ENCODE measurements at regions not wholly inside any gene's neighbourhood (a gene's known extent, or its start where the extent isn't known, plus 50 kb on each side); places are given as distances from the start of the nearest gene placed in this dataset.

GRCh38 chr13:39971526-39971925, 316.1 kb downstream of the COG6 start:
- Histone ChIP-seq H4K20me1 (ENCODE audit: insufficient read depth, poor library complexity, severe bottlenecking) (no peaks in the 10 kb centered on the region), H3K79me2 (no peaks in the 10 kb centered on the region), H3K9me3 (ENCODE audit: low read depth) (no peaks in the 10 kb centered on the region), H3K27ac (no peak overlapping the region), H3K4me2 (no peak overlapping the region), H3K4me1 (ENCODE audit: insufficient read depth) (no peaks in the 10 kb centered on the region), H3K36me3 (replicated peaks; ENCODE audit: insufficient read depth, low read depth) (no peaks in the 10 kb centered on the region), H3K27me3 (no peaks in the 10 kb centered on the region), H2AFZ (no peak overlapping the region), H3K4me3 (no peak overlapping the region), H3K9me2 (replicated peaks; ENCODE audit: insufficient read depth) (no peaks in the 10 kb centered on the region)
- DNase-seq (ENCODE audit: low spot score), result no peak
- WGBS (ENCODE audit: low lambda C conversion rate, missing lambda C conversion rate), result 80% methylated on average over 3 of the region's 3 CpGs
- TF ChIP-seq, protein P1, sequence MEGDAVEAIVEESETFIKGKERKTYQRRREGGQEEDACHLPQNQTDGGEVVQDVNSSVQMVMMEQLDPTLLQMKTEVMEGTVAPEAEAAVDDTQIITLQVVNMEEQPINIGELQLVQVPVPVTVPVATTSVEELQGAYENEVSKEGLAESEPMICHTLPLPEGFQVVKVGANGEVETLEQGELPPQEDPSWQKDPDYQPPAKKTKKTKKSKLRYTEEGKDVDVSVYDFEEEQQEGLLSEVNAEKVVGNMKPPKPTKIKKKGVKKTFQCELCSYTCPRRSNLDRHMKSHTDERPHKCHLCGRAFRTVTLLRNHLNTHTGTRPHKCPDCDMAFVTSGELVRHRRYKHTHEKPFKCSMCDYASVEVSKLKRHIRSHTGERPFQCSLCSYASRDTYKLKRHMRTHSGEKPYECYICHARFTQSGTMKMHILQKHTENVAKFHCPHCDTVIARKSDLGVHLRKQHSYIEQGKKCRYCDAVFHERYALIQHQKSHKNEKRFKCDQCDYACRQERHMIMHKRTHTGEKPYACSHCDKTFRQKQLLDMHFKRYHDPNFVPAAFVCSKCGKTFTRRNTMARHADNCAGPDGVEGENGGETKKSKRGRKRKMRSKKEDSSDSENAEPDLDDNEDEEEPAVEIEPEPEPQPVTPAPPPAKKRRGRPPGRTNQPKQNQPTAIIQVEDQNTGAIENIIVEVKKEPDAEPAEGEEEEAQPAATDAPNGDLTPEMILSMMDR (IDR thresholded peaks at IDR 0.05; ENCODE audit: poor library complexity), result no peak
- TF ChIP-seq EZH2phosphoT487 (IDR thresholded peaks at IDR 0.05; ENCODE audit: low read depth, severe bottlenecking, unreplicated experiment) (no peak), EZH2 (IDR thresholded peaks at IDR 0.05; ENCODE audit: borderline replicate concordance) (no peak)

DNA sequence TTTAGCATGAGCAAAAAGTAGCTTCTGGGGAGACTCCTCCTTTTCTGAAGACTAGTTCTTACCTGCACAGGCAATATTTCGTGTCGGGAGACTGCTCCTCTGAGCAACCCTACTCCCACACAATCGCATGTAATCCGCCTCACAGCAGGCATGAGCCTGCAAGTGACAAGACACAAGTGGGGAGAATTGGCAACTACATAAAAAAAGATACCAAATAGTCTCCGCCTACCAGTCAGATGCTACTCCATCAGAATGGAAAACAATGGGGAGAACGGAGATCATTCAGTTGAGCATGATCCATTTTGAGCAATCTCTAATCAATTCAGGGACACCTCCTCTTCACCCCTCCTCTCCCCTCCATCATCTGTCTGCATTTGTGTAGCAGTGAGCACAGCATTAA, 321.0 kb downstream of the COG6 start:
- no peaks in the 10 kb centered on the region for H3K9me3 ChIP-seq (ENCODE audit: low read depth)
- DNase-seq (ENCODE audit: low spot score), result no peak
- no peak overlapping the region for H3K4me3 ChIP-seq
- H3K27ac ChIP-seq, result no peak overlapping the region
- no peak overlapping the region for H3K4me2 ChIP-seq
- H3K4me1 ChIP-seq (ENCODE audit: insufficient read depth), result no peaks in the 10 kb centered on the region
- WGBS (ENCODE audit: low lambda C conversion rate, missing lambda C conversion rate), result 81% methylated on average over 6 of the region's 6 CpGs
- no peaks in the 10 kb centered on the region for H4K20me1 ChIP-seq (ENCODE audit: insufficient read depth, poor library complexity, severe bottlenecking)
- H3K36me3 ChIP-seq (replicated peaks; ENCODE audit: insufficient read depth, low read depth), result no peaks in the 10 kb centered on the region
- H3K9me2 ChIP-seq (replicated peaks; ENCODE audit: insufficient read depth), result no peaks in the 10 kb centered on the region
- no peak overlapping the region for H2AFZ ChIP-seq
- no peaks in the 10 kb centered on the region for H3K27me3 ChIP-seq
- TF ChIP-seq EZH2phosphoT487 (IDR thresholded peaks at IDR 0.05; ENCODE audit: low read depth, severe bottlenecking, unreplicated experiment) (no peak), EZH2 (IDR thresholded peaks at IDR 0.05; ENCODE audit: borderline replicate concordance) (no peak)
- TF ChIP-seq, protein P1 (IDR thresholded peaks at IDR 0.05; ENCODE audit: poor library complexity), result no peak
- H3K79me2 ChIP-seq, result no peaks in the 10 kb centered on the region

DNA sequence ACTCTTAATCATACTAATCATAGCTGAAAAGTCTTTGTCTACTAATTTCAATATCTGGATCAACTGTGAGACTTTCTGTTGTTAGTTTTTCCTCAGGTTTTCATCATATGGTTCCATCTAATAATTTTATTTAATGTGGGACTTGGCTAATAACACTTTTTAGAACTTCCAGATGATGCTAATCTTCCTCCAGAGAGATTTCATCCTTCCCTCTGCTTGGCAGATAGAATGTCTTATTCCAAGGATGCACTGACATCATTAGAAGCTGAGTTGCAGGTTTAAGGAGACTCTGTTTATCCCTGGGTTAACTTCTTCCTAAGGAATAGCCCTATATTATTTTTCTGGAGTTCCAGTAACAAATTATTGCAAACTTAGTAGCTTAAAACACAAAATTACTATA, 325.6 kb downstream of the COG6 start:
- Histone ChIP-seq H3K9me3 (ENCODE audit: low read depth) (no peaks in the 10 kb centered on the region), H3K27ac (no peak overlapping the region), H3K4me3 (no peak overlapping the region), H3K27me3 (no peaks in the 10 kb centered on the region), H3K9me2 (replicated peaks; ENCODE audit: insufficient read depth) (no peaks in the 10 kb centered on the region), H3K4me2 (no peak overlapping the region), H3K79me2 (no peaks in the 10 kb centered on the region), H2AFZ (no peak overlapping the region), H4K20me1 (ENCODE audit: insufficient read depth, poor library complexity, severe bottlenecking) (no peaks in the 10 kb centered on the region), H3K36me3 (replicated peaks; ENCODE audit: insufficient read depth, low read depth) (no peaks in the 10 kb centered on the region), H3K4me1 (ENCODE audit: insufficient read depth) (no peaks in the 10 kb centered on the region)
- TF ChIP-seq EZH2 (IDR thresholded peaks at IDR 0.05; ENCODE audit: borderline replicate concordance), result no peak
- TF ChIP-seq, protein P1 (IDR thresholded peaks at IDR 0.05; ENCODE audit: poor library complexity), result no peak
- TF ChIP-seq EZH2phosphoT487 (IDR thresholded peaks at IDR 0.05; ENCODE audit: low read depth, severe bottlenecking, unreplicated experiment), result no peak
- DNase-seq (ENCODE audit: low spot score), result no peak

GRCh38 chr13:39982745-39983144, 327.3 kb downstream of the COG6 start:
- Histone ChIP-seq H3K4me2 (no peak overlapping the region), H3K4me1 (ENCODE audit: insufficient read depth) (no peaks in the 10 kb centered on the region), H3K36me3 (replicated peaks; ENCODE audit: insufficient read depth, low read depth) (no peaks in the 10 kb centered on the region), H3K79me2 (no peaks in the 10 kb centered on the region), H3K9me2 (replicated peaks; ENCODE audit: insufficient read depth) (no peaks in the 10 kb centered on the region), H3K9me3 (ENCODE audit: low read depth) (no peaks in the 10 kb centered on the region), H3K4me3 (no peak overlapping the region), H3K27ac (no peak overlapping the region), H2AFZ (no peak overlapping the region), H4K20me1 (ENCODE audit: insufficient read depth, poor library complexity, severe bottlenecking) (no peaks in the 10 kb centered on the region), H3K27me3 (no peaks in the 10 kb centered on the region)
- no peak for DNase-seq (ENCODE audit: low spot score)
- 91% methylated on average over 4 of the region's 4 CpGs for WGBS (ENCODE audit: low lambda C conversion rate, missing lambda C conversion rate)
- TF ChIP-seq EZH2phosphoT487 (IDR thresholded peaks at IDR 0.05; ENCODE audit: low read depth, severe bottlenecking, unreplicated experiment), result no peak
- no peak for TF ChIP-seq EZH2 (IDR thresholded peaks at IDR 0.05; ENCODE audit: borderline replicate concordance)
- TF ChIP-seq, protein P1 (IDR thresholded peaks at IDR 0.05; ENCODE audit: poor library complexity), result no peak
